GM21367 (cell line): ENCODE measurements at regions not wholly inside any gene's neighbourhood (a gene's known extent, or its start where the extent isn't known, plus 50 kb on each side); places are given as distances from the start of the nearest gene placed in this dataset.
"Not testable (repeated sequence)": the region's sequence is repeated elsewhere in the genome, so short reads cannot be mapped to it uniquely, and the experiment has no call there.

ENCODE experiments used
- ATAC-seq: cut with Tn5 transposase; IDR thresholded peaks from one replicate; pipeline ENCODE4 v1.9.1; 2021; ENCODE audit not compliant: unreplicated experiment

DNA sequence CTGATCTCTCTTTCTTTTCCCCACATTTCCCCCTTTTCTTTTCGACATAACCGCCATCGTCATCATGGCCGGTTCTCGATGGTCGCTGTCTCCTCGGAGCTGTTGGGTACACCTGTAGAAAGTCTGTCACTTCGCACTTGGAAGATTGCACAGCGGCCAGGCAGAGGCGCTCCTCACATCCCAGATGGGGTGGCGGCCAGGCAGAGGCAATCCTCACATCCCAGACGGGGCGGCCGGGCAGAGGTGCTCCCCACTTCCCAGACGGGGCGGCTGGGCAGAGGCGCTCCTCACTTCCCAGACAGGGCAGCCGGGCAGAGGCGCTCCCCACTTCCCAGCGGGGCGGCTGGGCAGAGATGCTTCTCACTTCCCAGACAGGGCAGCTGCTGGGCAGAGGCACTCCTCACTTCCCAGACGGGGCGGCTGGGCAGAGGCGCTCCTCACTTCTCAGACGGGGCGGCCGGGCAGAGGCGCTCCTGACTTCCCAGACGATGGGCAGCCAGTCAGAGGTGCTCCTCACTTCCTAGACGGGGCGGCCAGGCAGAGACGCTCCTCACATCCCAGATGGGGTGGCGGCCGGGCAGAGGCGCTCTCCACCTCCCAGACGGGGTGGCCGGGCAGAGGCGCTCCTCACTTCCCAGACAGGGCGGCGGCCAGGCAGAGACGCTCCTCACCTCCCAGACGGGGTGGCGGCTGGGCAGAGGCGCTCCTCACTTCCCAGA is 110.7 kb downstream of the C5orf15 start:
- ATAC-seq = not testable (repeated sequence)

DNA sequence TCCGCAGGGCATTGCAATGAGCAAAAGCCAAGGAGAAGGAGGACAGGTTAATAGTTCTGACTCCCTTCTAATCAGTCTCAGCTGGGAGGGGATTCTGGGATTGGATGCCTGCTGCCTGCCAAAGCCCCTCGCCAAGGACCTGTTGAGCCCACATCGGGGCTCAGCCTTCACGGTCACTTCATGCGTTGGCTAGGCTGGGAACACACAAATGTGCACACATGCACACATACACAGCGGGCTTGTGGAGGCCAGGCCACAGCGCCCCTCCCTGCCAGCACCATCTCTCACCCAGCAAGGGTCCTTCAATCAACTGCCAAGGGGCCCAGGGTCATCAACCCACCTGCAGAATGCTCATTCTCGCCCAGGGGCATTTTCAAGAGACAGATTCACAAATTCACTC is 113.9 kb downstream of the C5orf15 start:
- ATAC-seq = no peak

DNA sequence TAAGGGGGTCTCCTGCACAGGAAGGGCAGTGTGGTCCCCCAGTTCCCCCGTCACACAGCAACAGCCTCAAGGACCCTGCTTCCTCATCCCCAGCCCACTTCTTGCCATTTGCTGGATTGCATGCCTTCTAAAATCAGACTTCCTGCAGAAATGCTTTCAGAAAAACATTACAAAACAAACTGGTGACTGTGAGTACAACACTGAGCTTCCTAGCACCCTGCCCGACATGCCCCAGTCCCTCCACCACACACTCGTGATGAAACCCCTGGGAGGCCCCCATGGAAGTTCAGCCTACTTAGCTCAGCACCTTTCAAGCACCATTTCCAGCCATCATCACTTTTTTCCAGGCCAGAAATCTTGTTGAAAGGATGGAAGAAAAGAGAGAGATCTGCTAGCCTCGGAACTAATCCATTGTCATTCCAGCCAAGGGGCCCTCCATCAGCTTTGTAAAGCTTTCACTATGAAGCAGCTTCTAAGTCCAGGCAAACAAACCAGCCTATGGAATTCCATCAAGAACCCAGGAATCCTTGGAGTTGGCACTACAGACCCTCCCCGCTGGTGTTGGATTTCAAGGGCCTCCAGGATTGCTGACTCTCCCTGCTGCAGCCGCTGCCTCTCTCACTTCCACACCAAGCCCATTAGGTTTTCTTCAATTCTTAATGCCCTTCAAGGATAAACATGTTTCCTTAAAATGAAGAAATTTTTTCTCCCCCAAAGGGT is 114.6 kb downstream of the C5orf15 start:
- ATAC-seq = no peak

DNA sequence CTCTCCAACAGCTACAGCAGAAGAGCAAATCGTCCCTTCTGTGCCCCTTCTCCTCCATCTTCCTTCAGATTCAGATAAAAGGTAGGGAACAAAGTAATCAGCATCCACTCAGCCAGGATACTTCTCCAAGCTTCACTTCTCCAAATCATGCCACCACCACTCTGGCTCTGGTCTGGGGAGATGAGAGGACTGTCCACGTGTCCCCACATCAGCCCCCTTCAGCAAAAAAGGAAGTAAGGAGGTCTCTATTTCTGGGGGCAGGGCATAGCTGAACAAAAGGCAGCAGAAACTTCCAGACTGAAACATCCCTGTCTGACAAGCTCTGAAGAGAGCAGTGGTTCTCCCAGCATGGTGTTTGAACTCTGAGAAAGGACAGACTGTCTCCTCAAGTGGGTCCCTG is 116.9 kb downstream of the C5orf15 start:
- ATAC-seq = no peak

DNA sequence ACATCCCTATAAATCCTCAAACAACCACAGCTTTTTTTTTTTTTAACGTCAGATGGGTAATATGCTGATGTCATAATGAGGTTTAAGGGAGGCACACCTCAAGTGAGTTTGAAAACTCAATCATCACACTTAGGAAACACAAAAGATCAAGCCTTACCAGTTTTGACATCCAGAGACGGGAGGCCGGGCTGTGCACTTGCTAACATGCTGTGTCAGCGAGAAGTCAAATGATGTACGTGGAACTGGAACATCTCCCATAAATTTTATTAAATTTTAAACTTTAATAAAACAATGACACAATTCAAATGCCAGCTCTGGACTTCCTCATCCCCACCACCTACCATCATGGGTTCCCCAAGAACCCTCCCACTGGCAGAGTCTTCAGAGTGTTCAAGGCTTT is 117.6 kb downstream of the C5orf15 start:
- no peak for ATAC-seq

DNA sequence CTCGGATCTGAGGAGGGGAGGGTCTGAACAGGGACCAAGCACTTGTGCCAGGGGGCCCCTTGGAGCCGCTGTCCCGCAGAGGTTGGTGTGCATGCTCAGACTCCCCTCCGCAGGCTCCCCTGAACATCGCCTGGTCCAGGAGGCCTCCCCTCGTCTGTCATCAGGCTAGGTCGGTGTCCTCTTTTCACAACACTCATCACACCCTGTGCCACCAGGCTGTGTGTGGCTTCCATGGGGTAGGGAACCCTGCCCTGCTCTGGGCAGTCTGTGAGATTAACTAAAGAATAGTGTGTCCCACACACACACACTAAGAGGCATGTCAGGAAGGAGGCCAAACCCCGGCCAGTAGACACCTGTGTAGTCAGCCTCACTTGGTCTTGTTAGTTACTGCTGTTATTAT is 119.3 kb downstream of the C5orf15 start:
- ATAC-seq = no peak

DNA sequence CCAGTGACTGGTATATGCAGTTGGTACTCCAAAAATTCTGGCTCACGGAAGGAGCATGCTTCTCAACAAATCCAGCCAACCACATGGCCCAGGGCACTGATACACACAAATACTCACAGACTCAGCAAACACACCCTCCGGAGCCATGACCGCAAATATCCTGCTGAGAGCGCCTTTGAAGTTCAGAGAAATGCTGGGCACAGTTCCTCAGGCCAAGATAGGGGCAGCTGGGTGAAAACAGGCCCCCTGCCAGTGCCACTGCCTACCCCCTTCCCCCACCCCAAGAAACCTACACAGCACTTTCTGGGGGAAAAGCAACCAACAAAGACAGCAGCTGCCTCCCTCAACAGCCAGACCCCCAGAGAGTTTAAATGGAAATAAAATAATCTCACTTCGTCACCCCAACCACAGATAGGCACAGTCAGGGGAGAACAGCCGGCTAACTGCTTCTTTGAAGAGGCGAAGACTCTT is 120.0 kb downstream of the C5orf15 start:
- no peak for ATAC-seq

DNA sequence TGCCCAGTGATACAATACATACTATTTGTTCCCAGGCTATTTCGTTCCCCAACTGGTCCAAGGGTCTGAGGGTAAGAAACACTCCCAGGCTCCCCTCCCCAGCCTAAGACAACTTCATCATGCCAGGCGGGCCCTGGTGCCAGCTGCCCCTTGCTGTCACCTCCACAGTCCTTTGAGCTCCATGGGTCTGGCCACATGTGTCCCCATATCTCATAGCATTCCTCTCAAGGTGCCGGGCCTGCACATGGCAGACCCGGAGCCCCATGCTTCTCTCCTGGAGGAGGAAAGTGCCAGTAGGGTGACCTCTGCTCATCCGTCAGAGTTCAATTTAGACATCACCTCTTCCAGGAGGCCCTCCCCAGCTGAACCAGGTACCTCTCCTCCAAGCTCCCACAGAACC is 120.5 kb downstream of the C5orf15 start:
- no peak for ATAC-seq

DNA sequence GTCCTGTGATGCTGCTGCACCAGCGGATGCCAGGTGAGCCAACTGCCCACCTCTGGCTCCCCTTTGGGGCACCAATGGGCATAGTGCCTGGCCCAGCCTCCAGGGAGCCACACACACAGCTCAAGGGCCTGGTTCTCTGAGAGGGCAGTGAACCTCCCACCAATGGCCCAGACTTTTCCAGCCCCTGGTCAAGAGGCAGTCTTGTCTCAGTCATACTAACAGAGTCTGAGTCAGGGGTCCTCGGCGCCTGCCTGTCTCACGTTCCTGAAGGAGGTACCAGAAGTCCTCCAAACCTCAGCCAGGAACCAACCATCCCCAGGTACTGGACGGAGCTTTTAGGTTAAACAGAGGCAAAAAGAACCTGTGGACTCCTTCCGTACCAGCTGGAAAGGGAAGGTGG is 121.1 kb downstream of the C5orf15 start:
- no peak for ATAC-seq

DNA sequence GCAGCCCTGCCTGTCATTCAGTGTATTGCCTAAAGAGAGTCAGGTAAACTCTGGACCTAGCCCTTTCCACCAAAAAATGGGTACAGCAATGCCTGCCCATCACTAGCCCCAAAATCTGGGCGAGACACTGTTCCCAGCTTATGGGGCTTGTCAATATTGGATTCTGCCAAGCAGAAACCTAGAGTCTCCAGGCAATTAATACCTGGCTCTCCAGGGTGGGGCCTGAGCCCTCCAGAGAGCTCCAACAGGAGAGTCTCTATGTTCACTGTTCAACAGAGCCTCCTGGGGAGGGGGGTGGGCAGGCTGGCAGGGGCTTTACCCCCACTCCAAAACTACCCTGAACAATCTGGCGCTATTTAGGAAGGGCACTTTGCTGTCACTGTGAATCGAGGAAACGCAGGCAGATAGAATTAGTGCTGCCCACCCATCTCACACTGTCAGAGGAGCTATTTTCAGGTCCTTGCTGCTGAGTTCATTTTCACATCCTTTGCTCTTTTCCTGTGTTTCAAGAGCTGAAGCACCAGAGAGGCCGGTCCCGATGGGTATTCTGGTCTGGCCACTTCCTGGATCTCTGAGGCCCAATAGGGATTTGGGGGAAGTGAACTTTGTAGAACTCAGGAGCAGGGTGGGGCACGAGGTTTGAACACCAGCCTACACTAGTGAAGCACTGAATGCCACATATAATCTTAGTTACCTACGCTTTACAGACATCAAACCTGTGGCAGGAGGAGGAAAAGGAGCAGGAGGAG is 121.8 kb downstream of the C5orf15 start:
- ATAC-seq = no peak

DNA sequence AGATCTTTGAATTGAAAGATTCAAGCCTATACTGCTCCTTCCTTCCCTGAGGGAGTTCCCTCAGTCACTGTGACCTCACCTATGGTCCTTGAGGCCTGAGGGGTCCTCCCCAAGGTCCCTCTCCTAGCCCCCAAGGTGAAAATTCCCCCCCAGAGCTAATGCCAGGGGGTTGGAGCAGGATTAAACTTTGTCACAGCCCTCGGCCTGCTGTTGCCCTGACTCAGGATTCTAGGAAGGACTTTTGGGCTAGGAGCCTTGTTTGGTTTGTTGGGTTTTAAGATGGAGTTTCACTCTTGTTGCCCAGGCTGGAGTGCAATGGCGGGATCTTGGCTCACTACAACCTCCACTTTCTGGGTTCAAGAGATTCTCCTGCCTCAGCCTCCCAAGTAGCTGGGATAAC is 123.2 kb downstream of the C5orf15 start:
- no peak for ATAC-seq

DNA sequence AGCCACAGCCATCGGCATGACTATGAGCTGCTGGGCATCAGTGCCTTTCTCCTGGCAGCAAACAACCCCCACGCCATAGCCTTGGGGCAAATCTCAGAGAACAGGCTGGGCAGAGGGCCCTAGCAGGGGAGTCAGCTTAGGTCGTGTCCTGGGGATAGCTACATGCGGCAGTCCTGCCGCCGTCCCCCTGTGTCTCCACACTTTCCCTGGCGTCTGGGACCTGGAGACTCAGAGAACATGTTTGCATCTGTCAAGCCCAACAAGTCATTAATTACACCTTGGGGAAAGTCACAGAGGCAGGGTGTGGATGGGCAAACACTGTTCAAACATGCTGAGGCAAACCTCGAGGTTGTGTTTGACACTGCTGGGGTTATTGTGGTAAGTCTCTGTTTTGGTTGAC is 123.6 kb downstream of the C5orf15 start:
- ATAC-seq = no peak

DNA sequence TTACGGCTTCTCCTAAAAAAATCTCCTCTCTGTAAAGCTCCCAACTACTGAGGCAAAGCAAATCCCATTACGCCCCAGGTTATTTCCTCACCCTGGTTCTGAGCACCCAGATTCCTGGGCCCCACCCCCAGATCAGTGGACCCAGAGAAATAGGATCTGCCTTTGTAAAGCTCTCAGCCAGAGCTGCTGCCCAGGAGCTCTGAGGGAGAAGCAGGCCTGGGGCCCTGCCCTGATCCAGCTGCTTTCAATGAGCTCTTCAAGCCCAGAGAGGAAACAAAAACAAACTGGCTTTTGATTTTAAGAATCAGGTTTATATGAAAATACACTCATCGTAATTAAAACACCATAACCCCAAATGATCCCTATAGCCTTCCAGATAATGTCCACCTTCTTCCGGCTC is 124.5 kb downstream of the C5orf15 start:
- no peak for ATAC-seq

DNA sequence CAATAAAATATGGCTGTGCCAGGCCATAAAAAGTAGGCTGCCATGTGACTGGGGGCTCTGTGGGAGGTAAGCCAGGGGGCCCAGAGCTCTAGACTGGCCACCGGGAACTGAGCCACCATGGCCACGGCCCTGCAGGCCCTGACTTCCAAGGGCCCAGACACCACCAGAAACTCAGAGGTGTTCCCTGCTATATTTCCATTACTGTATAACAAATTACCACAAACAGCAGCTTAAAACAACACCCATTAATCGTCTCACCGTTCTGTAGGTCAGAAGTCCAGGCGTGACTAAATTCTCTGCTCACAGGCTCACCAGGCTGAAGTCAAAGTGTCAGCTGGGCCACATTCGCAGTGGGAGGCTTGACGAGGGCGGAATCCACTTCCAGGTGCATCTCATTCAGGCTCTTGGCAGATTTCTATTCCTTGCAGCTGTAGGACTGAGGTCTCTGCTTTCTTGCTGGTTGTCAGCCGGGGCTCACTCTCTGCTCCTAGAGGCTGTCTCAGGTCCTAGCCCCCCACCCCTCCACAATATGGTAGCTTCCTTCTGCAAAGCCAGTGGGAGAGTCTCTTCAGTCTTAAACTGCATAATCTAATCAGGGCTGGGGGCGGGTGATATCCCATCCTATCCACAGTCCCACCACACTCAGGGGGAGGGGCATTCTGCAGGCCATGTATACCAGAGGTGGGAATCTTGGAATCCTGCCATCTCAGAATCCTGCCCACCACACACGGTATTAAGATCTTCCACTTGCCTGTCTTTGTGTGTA is 125.4 kb downstream of the C5orf15 start:
- no peak for ATAC-seq

DNA sequence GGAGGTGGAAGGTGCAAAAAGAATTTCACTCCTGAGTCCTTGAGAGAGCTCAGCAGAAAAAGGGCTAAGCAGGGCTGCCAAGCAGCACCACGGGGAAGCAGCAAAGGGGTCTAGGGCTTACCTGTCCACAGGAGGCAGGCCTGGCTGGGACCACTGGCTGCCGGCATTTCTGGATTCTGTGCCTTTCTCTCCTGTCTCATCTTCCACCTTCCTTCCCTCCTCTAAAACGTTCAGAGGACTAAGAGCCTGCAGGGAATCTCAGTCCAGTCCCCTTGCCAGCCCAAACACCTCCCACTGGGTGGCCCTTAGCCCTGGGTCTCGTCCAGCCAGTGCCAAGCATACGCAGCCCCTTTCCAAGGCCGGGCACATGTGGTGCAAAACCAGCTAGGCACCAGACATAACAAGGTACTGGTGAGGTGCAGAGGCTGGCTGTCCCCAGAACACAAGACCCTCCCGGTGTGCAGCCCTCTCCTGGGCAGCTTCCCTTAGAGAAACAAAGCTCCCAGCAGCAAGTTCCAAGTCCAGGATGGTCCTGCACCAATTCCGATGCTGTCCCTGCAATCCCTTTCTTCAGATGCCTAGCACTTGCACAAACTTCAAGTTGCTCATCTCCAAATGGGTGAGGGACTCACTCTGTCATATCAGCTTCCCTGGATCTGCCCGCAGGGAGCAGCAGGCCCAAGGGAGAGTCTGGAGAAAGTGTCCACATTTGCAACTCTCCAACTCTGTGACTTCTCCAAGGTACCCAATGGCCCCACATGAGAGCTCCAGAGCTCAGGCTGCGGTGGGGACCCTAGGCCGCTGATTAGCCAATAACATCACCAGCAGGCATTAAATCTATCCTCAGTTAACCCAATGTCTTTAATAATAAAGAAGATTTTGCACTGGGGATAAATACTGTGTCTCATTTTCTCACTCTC is 126.3 kb downstream of the C5orf15 start:
- ATAC-seq = no peak

DNA sequence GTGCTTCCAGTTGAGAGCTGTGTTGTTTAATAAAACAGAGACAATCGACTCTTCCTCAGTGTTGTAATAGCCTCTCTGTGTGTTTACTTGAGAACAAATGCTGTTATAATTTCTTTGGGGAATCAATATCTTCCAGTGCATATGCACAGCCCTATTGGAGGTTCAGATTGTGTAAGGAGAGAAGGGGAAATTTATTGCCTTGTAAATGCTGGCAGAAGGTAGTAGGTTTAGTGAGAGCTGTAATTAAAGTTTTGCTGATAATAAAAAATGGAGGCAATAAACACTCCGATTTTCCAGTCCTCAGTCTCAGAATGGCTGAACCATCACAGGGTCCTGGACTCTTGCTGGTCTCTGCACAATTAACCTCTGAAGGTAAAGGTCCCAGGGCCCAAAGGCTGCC is 128.3 kb downstream of the C5orf15 start:
- no peak for ATAC-seq

DNA sequence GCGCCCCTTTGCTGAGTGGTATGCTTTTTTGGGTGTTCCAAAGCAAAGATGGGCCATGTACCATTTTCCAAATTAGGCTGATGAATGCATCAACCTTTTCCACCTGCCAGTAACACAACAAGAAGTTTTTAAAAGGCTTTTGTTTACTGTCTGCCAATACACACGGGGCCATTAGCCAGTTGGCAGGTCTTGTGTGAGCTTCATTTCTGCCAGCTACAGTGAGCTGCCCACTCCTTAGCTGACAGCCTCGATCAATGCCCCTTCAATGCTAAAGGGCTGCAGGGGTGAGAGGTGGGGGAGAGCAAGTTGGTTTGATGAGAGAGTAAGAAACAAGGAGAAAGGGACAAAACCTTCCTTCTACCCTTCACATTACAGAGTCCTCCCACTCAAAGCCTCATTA is 128.7 kb downstream of the C5orf15 start:
- ATAC-seq = no peak

DNA sequence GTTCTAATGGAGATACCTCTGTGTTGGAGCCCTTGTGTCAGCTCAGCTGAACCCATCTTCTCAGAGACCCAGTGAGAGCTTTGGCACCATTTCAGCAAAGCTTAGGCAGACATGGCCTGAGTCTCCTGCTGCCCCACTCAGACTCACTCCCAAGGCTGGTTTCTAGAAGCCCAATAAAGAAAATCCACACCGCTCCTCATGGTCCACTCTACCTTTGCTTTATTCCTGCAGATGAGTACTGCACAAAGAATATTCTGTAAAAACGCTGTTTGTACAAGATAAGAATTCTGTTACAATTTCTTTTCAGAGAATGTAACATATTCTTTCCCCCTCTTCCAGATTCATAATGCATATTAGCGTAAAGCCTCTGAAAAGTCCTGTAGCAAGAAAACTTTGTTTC is 129.3 kb downstream of the C5orf15 start:
- ATAC-seq = no peak

DNA sequence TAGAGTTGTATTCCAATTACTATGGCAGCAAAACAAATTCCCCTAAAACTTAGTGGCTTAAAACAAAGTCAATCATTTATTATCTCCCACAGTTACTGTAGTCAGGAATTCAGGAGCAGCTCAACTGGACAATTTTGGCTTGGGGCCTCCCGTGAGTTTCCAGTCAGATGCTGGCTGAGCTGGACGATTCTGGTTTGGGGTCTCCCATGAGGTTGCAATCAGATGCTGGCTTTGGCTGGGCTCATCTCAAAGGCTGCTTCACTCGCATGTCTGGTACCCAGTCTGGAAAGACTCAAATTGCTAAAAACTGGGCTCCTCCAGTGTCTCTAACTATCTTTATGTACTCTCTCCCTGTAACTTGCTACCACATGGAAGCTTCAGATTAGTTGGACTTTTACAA is 130.1 kb downstream of the C5orf15 start:
- no peak for ATAC-seq
